Retinal pigment epithelial cell (primary cell): ENCODE measurements at regions not wholly inside any gene's neighbourhood (a gene's known extent, or its start where the extent isn't known, plus 50 kb on each side); places are given as distances from the start of the nearest gene placed in this dataset.

Experiments
- DNase-seq: peaks from one replicate; pipeline ENCODE4 v3.0.0-alpha.2; 2010; ENCODE audit warnings: low read depth
- H3K4me3 ChIP-seq: 2 replicates; pipeline ENCODE4 v1.5.1; 2011; ENCODE audit warnings: mild to moderate bottlenecking, low read length, control low read depth, moderate library complexity
- CTCF ChIP-seq: conservative IDR thresholded peaks from 2 replicates; pipeline ENCODE4 v1.5.1; 2011; ENCODE audit warnings: low read depth, low read length, control low read depth, inconsistent platforms

- TF ChIP-seq CTCF = no peak
- H3K4me3 ChIP-seq = no peak overlapping the region
- peak; percentile 79 for DNase-seq
These were observed 51.2 kb upstream of the PGRMC2 start for GRCh38 chr4:128338634-128339355.

GRCh38 chr4:128337863-128338262, 50.2 kb upstream of the PGRMC2 start:
- no peak overlapping the region for H3K4me3 ChIP-seq
- DNase-seq = no peak
- TF ChIP-seq CTCF = no peak
